OCI-LY7 (cell line): ENCODE measurements at regions not wholly inside any gene's neighbourhood (a gene's known extent, or its start where the extent isn't known, plus 50 kb on each side); places are given as distances from the start of the nearest gene placed in this dataset.

Experiments used
- BruUV-seq: library from RNA; stranded (reverse); fragments of 400-500 nt; replicated peaks from 2 replicates; lab custom pipeline; 2021; lab: Mats Ljungman, UMichigan
- CTCF ChIA-PET: fragments of 300-600 bp; sonication (Branson Sonifier 250); formaldehyde crosslinking; loops from one replicate; lab custom pipeline; 2022; ENCODE audit warnings: antibody characterized with exemption; ENCODE audit not compliant: unreplicated experiment; lab: Charles Lee
- POLR2A ChIA-PET: fragments of 300-600 bp; sonication (Branson Sonifier 250); formaldehyde crosslinking; loops from one replicate; lab custom pipeline; 2022; ENCODE audit warnings: antibody characterized with exemption; lab: Charles Lee
- DNase-seq: peaks from one replicate; pipeline ENCODE4 v3.0.0-alpha.2; 2015; ENCODE audit warnings: low spot score
- H2AFZ ChIP-seq: fragments of 200-600 bp; sonication (generic), shearing (Covaris generic); 2 replicates; pipeline ENCODE4 v1.6.1; 2014; ENCODE audit warnings: mild to moderate bottlenecking, antibody characterized with exemption, low read length, moderate library complexity
- H3K27ac ChIP-seq: fragments of 200-600 bp; sonication (generic); 2 replicates; pipeline ENCODE4 v1.5.1; 2014; ENCODE audit warnings: mixed run types, low read depth, mild to moderate bottlenecking, moderate library complexity, low read length, inconsistent platforms; ENCODE audit not compliant: poor library complexity, severe bottlenecking
- H3K36me3 ChIP-seq: fragments of 200-600 bp; sonication (generic); 2 replicates; pipeline ENCODE4 v1.6.1; 2014; ENCODE audit warnings: mild to moderate bottlenecking, antibody characterized with exemption, low read length, moderate library complexity, mixed read lengths; ENCODE audit not compliant: insufficient read depth
- H3K4me1 ChIP-seq: fragments of 200-600 bp; sonication (generic); 2 replicates; pipeline ENCODE4 v1.5.1; 2014; ENCODE audit warnings: mild to moderate bottlenecking, low read length; ENCODE audit not compliant: insufficient read depth, poor library complexity, severe bottlenecking
- H3K4me2 ChIP-seq: fragments of 200-600 bp; sonication (generic); 2 replicates; pipeline ENCODE4 v1.6.1; 2014; ENCODE audit warnings: mild to moderate bottlenecking, low read length
- H3K4me3 ChIP-seq: fragments of 200-600 bp; sonication (generic); 2 replicates; pipeline ENCODE4 v1.5.1; 2014; ENCODE audit warnings: mild to moderate bottlenecking, low read depth, low read length; ENCODE audit not compliant: poor library complexity, severe bottlenecking
- H3K79me2 ChIP-seq: fragments of 200-600 bp; sonication (generic); 2 replicates; pipeline ENCODE4 v1.6.1; 2016; ENCODE audit warnings: low read depth, mild to moderate bottlenecking, low read length, moderate library complexity, mixed read lengths; ENCODE audit not compliant: insufficient read depth
- H3K9me2 ChIP-seq: fragments of 200-600 bp; sonication (generic); 2 replicates; pipeline ENCODE4 v1.6.1; 2016; ENCODE audit warnings: mild to moderate bottlenecking, low read length, mixed read lengths; ENCODE audit not compliant: insufficient read depth
- H3K9me3 ChIP-seq: fragments of 200-600 bp; sonication (generic); 2 replicates; pipeline ENCODE4 v1.6.1; 2014; ENCODE audit warnings: mild to moderate bottlenecking, mixed run types, low read length, mixed read lengths
- H4K20me1 ChIP-seq: fragments of 200-600 bp; sonication (generic); 2 replicates; pipeline ENCODE4 v1.6.1; 2014; ENCODE audit warnings: mild to moderate bottlenecking, antibody characterized with exemption, low read length, moderate library complexity, mixed read lengths; ENCODE audit not compliant: insufficient read depth
- EZH2phosphoT487 ChIP-seq: fragments of 200-600 bp; sonication (generic); IDR thresholded peaks from 2 replicates; pipeline ENCODE4 v1.6.1; 2018; ENCODE audit warnings: low read depth, borderline replicate concordance, mild to moderate bottlenecking, mixed run types, antibody characterized with exemption, low read length, moderate library complexity, mixed read lengths
- intact Hi-C: fragments of 100-400 bp; cut with micrococcal nuclease; formaldehyde crosslinking; loops from one replicate; pipeline ENCODE4 v1.10.0; 2022; ENCODE audit not compliant: unreplicated experiment
- TF ChIP-seq, protein P1 (sequence below): fragments of 200-600 bp; sonication (generic); conservative IDR thresholded peaks from 2 replicates; pipeline ENCODE4 v1.5.1; 2014; ENCODE audit warnings: mild to moderate bottlenecking, antibody characterized with exemption, low read length, moderate library complexity, mixed read lengths

DNA sequence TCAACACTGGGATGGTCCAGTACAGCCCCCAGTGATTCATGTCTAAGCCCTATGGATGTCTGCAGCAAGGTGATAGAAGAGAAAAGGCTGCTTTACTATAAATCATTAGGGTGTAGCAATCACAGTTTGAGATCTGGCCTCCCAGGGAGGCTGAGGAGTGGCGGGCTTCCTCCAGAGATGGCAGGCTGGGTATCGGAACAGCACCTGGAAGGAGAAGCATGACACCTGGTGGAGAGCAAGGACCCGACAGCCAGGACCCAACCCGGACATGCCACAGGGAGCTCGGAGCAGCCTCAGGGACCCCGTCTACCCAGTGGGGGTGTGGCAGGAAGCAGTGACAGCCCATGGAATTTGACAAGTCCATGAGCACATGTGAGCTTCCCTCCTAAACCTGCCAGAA lies 114.8 kb upstream of the CD93 start:
- no TSS peak for BruUV-seq
- Histone ChIP-seq H4K20me1 (no peaks in the 10 kb centered on the region), H3K4me2 (no peak overlapping the region), H3K9me3 (no peaks in the 10 kb centered on the region), H3K79me2 (no peaks in the 10 kb centered on the region), H3K4me3 (no peak overlapping the region), H3K4me1 (no peaks in the 10 kb centered on the region), H2AFZ (no peak overlapping the region), H3K36me3 (no peaks in the 10 kb centered on the region), H3K9me2 (no peaks in the 10 kb centered on the region), H3K27ac (no peak overlapping the region)
- intact Hi-C loops: no loop called here
- ChIA-PET CTCF (no interaction called here), POLR2A (no interaction called here)
- TF ChIP-seq, protein P1, sequence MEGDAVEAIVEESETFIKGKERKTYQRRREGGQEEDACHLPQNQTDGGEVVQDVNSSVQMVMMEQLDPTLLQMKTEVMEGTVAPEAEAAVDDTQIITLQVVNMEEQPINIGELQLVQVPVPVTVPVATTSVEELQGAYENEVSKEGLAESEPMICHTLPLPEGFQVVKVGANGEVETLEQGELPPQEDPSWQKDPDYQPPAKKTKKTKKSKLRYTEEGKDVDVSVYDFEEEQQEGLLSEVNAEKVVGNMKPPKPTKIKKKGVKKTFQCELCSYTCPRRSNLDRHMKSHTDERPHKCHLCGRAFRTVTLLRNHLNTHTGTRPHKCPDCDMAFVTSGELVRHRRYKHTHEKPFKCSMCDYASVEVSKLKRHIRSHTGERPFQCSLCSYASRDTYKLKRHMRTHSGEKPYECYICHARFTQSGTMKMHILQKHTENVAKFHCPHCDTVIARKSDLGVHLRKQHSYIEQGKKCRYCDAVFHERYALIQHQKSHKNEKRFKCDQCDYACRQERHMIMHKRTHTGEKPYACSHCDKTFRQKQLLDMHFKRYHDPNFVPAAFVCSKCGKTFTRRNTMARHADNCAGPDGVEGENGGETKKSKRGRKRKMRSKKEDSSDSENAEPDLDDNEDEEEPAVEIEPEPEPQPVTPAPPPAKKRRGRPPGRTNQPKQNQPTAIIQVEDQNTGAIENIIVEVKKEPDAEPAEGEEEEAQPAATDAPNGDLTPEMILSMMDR: no peak
- no peak for TF ChIP-seq EZH2phosphoT487
- DNase-seq: no peak

DNA sequence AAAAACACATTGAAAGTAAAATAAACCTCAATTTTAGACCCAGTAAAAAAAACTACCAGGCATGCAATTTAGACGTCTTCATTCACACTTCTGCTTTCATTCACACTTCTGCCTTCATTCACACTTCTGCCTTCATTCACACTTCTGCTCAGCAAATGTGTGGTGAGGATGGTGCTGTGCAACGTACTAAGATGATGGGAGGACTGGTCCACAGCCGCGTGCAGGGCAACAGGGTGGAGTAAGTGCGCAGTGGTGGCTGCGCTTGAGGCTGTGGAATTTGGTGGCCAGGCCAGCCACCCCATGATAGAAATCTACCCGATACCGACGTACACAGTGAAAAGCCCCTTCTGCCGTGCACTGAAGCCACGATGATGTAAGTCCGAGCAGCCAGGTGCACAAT lies 114.3 kb upstream of the CD93 start:
- Histone ChIP-seq H3K79me2 (no peaks in the 10 kb centered on the region), H3K4me1 (no peaks in the 10 kb centered on the region), H3K9me3 (no peaks in the 10 kb centered on the region), H3K4me3 (no peak overlapping the region), H4K20me1 (no peaks in the 10 kb centered on the region), H3K4me2 (no peak overlapping the region), H3K36me3 (no peaks in the 10 kb centered on the region), H3K9me2 (no peaks in the 10 kb centered on the region), H2AFZ (no peak overlapping the region), H3K27ac (no peak overlapping the region)
- CTCF ChIA-PET: no interaction called here
- intact Hi-C loops: no loop called here
- TF ChIP-seq, protein P1: no peak
- no peak for TF ChIP-seq EZH2phosphoT487
- no TSS peak for BruUV-seq
- POLR2A ChIA-PET: no interaction called here
- DNase-seq: no peak

DNA sequence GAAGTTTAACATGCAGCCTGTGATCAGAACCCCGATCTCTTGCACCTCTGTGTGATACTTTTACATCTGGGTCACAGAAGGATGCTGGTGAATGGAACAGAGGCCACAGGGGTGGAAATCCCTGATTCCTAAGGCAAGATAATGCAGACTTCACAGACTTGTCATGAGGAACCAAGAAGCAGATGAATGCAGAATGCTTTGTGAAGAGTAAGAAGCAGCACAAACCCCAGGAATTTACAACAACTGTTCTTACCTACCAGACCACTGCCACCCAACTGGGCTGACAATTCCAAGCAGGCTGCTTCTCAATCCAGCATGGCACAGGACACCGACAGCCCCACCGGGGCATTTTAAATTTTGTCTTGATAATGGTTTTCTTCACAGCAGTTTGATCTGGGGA lies 113.2 kb upstream of the CD93 start:
- ChIA-PET POLR2A (no interaction called here), CTCF (no interaction called here)
- no TSS peak for BruUV-seq
- H3K4me2 ChIP-seq: no peak overlapping the region
- no peak overlapping the region for H3K27ac ChIP-seq
- no peak for DNase-seq
- no peaks in the 10 kb centered on the region for H3K9me2 ChIP-seq
- no peak overlapping the region for H3K4me3 ChIP-seq
- no peaks in the 10 kb centered on the region for H3K36me3 ChIP-seq
- intact Hi-C loops: no loop called here
- no peak for TF ChIP-seq EZH2phosphoT487
- TF ChIP-seq, protein P1: no peak
- H3K79me2 ChIP-seq: no peaks in the 10 kb centered on the region
- H3K4me1 ChIP-seq: no peaks in the 10 kb centered on the region
- no peaks in the 10 kb centered on the region for H3K9me3 ChIP-seq
- H4K20me1 ChIP-seq: no peaks in the 10 kb centered on the region
- H2AFZ ChIP-seq: no peak overlapping the region
